Heart right ventricle (tissue), 16 donors: ENCODE measurements at regions not wholly inside any gene's neighbourhood (a gene's known extent, or its start where the extent isn't known, plus 50 kb on each side); places are given as distances from the start of the nearest gene placed in this dataset.
A peak's percentile ranks its signal among the peaks of the same experiment; 100 is the strongest.

Experiments used
- ATAC-seq, 8 donors: fragments of 200-7000 bp; cut with Tn5 transposase; one replicate each; pipeline ENCODE4 v1.9.1; 2020; ENCODE audit warnings: mild to moderate bottlenecking in 8 of 8, moderate library complexity in 8 of 8, moderate number of reproducible peaks in 1 of 8
- DNase-seq, 2 donors: peaks; one replicate each; pipeline ENCODE4 v3.0.0-alpha.2; 2020
- H3K27ac ChIP-seq, 10 donors: fragments of 200-600 bp; sonication (generic) in 2 of 10; one replicate each; pipeline versions ENCODE4 v1.5.0 to v1.8.0; 2020 to 2022; ENCODE audit warnings: mild to moderate bottlenecking in 3 of 10
- H3K27me3 ChIP-seq, 7 donors: fragments of 200-600 bp; one replicate each; pipeline ENCODE4 v1.8.0; 2021 to 2022; ENCODE audit warnings: mild to moderate bottlenecking in 2 of 7
- H3K36me3 ChIP-seq, 9 donors: fragments of 200-600 bp; sonication (generic) in 1 of 9; one replicate each; pipeline versions ENCODE4 v1.5.0 to v1.8.0; 2020 to 2022; ENCODE audit warnings: mild to moderate bottlenecking in 2 of 9
- H3K4me1 ChIP-seq, 9 donors: fragments of 200-600 bp; sonication (generic) in 1 of 9; one replicate each; pipeline versions ENCODE4 v1.5.0 to v1.8.0; 2020 to 2022; ENCODE audit warnings: mild to moderate bottlenecking in 4 of 9
- H3K4me3 ChIP-seq, 10 donors: fragments of 200-600 bp; sonication (generic) in 2 of 10; one replicate each; pipeline versions ENCODE4 v1.5.0 to v1.8.0; 2020 to 2022; ENCODE audit warnings: mild to moderate bottlenecking in 7 of 10, moderate library complexity in 2 of 10
- H3K9me3 ChIP-seq, 11 donors: fragments of 200-600 bp in 10 of 11; sonication (generic) in 2 of 11; one replicate each; pipeline versions ENCODE4 v1.5.0 to v1.8.0; 2013 to 2022; ENCODE audit warnings: mild to moderate bottlenecking in 2 of 11, control low read depth in 1 of 11, moderate library complexity in 1 of 11
- WGBS, 2 donors: extraction: QIAGEN DNeasy Blood & Tissue Kit; methylation state at CpG; one replicate each; pipeline ENCODE4 v1.1.7; 2013; ENCODE audit warnings: inconsistent platforms in 1 of 2; 5-methylcytosine and 5-hydroxymethylcytosine counted together
- intact Hi-C, 10 donors: fragments of 100-400 bp; cut with DNase I; formaldehyde crosslinking; loops; one replicate each; pipeline versions ENCODE4 v1.11.1 to v1.14.2; 2022
- TF ChIP-seq, protein P1 (sequence below), 9 donors: fragments of 200-600 bp; sonication (generic) in 2 of 9; IDR thresholded peaks; one replicate each; pipeline versions ENCODE4 v1.5.0 to v1.8.0; 2021 to 2022; ENCODE audit warnings: antibody characterized with exemption in 9 of 9, mild to moderate bottlenecking in 5 of 9, moderate library complexity in 1 of 9
- donor health status: Arrhythmogenic right ventricular cardiomyopathy.
- donor health status: ischemic (EF 13 %, LVEDD 7.1; RV severe dilation, severe dysfunction).
- donor health status: healthy with polysubstance abuse.
- donor health status: DM: no; HTN: yes; CAD: no.
- donor health status: DM: no; HTN: no; CAD: no.
- donor health status: ischemic (EF 25% LVEDD 6.9; RV normal size, moderate dysfunction).
- donor health status: ischemic (EF 25% LVEDD 5.7; RV mildly dilated, moderate dysfunction).
- donor health status: healthy.
- donor health status: DM: yes; HTN: yes; CAD: no.
- donor health status: Ischemic cardiomyopathy.
- donor health status: ischemic (EF 35%, LVEDD 5.7; RV mildly dilated, moderate dysfunction).
- donor health status: nonischemic (EF 11% LVEDD 7.7; RV severe dilation, severe dysfunction).
- donor health status: DM: yes; HTN: yes; CAD: no.
- donor health status: PGD.
- donor health status: ischemic (EF 29% LVEDD 5.4; RV normal size, mild dysfunction).
- donor health status: nonischemic (EF 23%, LVEDD 6.1; RV moderate dilation, normal function).

DNA sequence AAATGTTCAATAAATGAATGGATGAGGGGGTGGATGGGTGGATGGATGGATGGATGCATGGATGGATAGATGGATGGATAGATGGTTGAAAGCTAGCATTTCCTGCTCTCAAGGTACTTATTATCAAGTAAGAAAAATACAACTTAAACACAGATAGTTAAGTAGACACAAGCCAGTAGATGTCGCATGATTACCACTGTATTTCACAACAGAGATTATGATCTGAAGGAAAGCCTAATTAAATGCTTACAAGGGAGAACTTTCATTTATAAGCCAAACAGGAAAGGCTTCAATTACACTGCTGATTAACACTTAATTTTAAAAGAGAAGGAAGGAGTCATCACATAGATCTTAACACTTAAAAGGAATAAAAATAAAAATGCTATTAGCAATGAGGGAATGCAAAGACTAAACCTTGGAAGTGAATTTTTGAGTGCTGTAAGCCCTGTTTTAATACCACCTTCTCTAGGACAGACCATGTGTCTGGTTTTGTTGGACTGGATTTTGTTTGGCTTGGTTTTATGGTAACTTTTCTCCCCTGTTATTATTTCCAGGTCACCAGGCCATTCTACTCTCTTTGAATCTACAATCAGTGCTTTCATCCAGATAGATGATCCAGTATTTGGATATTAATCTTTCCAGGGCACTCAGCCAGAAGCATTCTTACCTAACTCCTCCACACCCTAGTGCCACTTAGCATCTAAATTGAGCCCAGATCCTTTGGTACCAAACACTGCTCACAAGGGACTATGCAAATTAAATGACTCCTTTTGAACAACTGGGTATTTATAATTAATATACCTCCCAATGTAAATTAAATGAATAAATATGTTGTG is 75.5 kb upstream of the SLC39A8 start:
- no peak for ATAC-seq
- intact Hi-C loops = loop anchor here in 2 of 10 donors (5.0 to 10.0 kb wide), 2 partner anchors 73 to 76 kb away; partner anchors contain the start of gene SLC39A8 (in 2 of the 2)
- 63 to 78% methylated on average over 1 of the region's 1 CpG for WGBS, 2 donors
- Histone ChIP-seq H3K27ac (no peak overlapping the region), H3K4me1 (no peaks in the 10 kb centered on the region), H3K9me3 (peaks cover 0 to 14% (median 0%) of the 10 kb centered on the region in 11 donors), H3K27me3 (no peaks in the 10 kb centered on the region), H3K36me3 (no peaks in the 10 kb centered on the region), H3K4me3 (no peak overlapping the region)
- DNase-seq = no peak
- TF ChIP-seq, protein P1, sequence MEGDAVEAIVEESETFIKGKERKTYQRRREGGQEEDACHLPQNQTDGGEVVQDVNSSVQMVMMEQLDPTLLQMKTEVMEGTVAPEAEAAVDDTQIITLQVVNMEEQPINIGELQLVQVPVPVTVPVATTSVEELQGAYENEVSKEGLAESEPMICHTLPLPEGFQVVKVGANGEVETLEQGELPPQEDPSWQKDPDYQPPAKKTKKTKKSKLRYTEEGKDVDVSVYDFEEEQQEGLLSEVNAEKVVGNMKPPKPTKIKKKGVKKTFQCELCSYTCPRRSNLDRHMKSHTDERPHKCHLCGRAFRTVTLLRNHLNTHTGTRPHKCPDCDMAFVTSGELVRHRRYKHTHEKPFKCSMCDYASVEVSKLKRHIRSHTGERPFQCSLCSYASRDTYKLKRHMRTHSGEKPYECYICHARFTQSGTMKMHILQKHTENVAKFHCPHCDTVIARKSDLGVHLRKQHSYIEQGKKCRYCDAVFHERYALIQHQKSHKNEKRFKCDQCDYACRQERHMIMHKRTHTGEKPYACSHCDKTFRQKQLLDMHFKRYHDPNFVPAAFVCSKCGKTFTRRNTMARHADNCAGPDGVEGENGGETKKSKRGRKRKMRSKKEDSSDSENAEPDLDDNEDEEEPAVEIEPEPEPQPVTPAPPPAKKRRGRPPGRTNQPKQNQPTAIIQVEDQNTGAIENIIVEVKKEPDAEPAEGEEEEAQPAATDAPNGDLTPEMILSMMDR (IDR thresholded peaks at IDR 0.05) = peak in 4 of 9 donors; percentile 12 to 29 (median 22)

DNA sequence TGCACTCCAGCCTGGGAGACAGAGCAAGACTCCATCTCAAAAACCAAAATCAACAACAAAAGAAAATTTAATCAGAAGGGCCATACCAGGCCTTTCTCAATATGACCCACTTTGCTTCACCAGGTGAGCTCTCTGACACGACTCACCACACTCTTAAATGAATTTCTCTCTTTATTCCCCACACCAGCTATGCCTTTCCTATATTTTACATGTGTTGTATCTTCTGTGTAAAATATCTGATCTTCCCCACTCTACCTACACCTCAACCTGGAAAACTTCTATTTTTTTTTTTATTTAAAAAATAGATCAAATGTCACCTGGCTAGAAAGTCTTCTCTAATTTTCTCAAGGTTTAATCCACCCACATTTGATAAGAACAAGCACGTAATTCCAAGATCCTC is 77.6 kb upstream of the SLC39A8 start:
- no peak for ATAC-seq
- TF ChIP-seq, protein P1 (IDR thresholded peaks at IDR 0.05) = no peak
- Histone ChIP-seq H3K4me3 (no peak overlapping the region), H3K27me3 (no peaks in the 10 kb centered on the region), H3K4me1 (no peaks in the 10 kb centered on the region), H3K27ac (no peak overlapping the region), H3K36me3 (no peaks in the 10 kb centered on the region), H3K9me3 (peaks cover 0 to 14% (median 0%) of the 10 kb centered on the region in 11 donors)
- intact Hi-C loops = loop anchor here in 2 of 10 donors (5.0 to 10.0 kb wide), 2 partner anchors 76 to 78 kb away; partner anchors contain the start of gene SLC39A8 (in 2 of the 2)
- no peak for DNase-seq
- WGBS, 2 donors = 76 to 97% methylated on average over 2 of the region's 2 CpGs

GRCh38 chr4:102423375-102423774 is 77.8 kb upstream of the NFKB1 start:
- Histone ChIP-seq H3K4me3 (no peak overlapping the region), H3K27ac (no peak overlapping the region), H3K27me3 (no peaks in the 10 kb centered on the region), H3K9me3 (peaks cover 0 to 14% (median 0%) of the 10 kb centered on the region in 11 donors), H3K4me1 (no peaks in the 10 kb centered on the region), H3K36me3 (no peaks in the 10 kb centered on the region)
- intact Hi-C loops = loop anchor here in 2 of 10 donors (5.0 to 10.0 kb wide), 2 partner anchors 76 to 79 kb away; partner anchors contain the start of gene SLC39A8 (in 2 of the 2)
- TF ChIP-seq, protein P1 (IDR thresholded peaks at IDR 0.05) = no peak
- DNase-seq = no peak
- no peak for ATAC-seq

- no peak overlapping the region for H3K4me3 ChIP-seq
- no peak for ATAC-seq
- 91 to 95% methylated on average over 3 of the region's 3 CpGs for WGBS, 2 donors
- no peaks in the 10 kb centered on the region for H3K27me3 ChIP-seq
- no peak overlapping the region for H3K27ac ChIP-seq
- peaks cover 0 to 13% (median 0%) of the 10 kb centered on the region in 11 donors for H3K9me3 ChIP-seq
- TF ChIP-seq, protein P1 (IDR thresholded peaks at IDR 0.05) = no peak
- intact Hi-C loops = loop anchor here in 1 of 10 donors (10.0 kb wide), 1 partner anchor 83 kb away; the partner anchor contains the start of gene SLC39A8
- H3K36me3 ChIP-seq = no peaks in the 10 kb centered on the region
- H3K4me1 ChIP-seq = peaks cover 0 to 18% (median 0%) of the 10 kb centered on the region in 9 donors
- no peak for DNase-seq
Measured at GRCh38 chr4:102427371-102427998, 73.7 kb upstream of the NFKB1 start.
